SU-DHL-6 (cell line): ENCODE measurements at regions not wholly inside any gene's neighbourhood (a gene's known extent, or its start where the extent isn't known, plus 50 kb on each side); places are given as distances from the start of the nearest gene placed in this dataset.
"Not testable (repeated sequence)": the region's sequence is repeated elsewhere in the genome, so short reads cannot be mapped to it uniquely, and the experiment has no call there.

ENCODE experiments used
- H2AFZ ChIP-seq: fragments of 200-600 bp; sonication (generic); 2 replicates; pipeline ENCODE4 v1.6.1; 2014; ENCODE audit warnings: low read depth, mild to moderate bottlenecking, moderate library complexity, mixed read lengths, antibody characterized with exemption, low read length; ENCODE audit not compliant: severe bottlenecking
- H3F3A ChIP-seq: fragments of 200-600 bp; shearing (Covaris generic); 2 replicates; pipeline ENCODE4 v1.6.0; 2016; ENCODE audit warnings: antibody characterized with exemption, mild to moderate bottlenecking; ENCODE audit not compliant: insufficient read depth
- H3K27ac ChIP-seq: fragments of 200-600 bp; sonication (generic); 2 replicates; pipeline ENCODE4 v1.5.1; 2016; ENCODE audit warnings: low read depth, mild to moderate bottlenecking, low read length, moderate library complexity, mixed read lengths
- H3K27me3 ChIP-seq: fragments of 200-600 bp; sonication (generic), shearing (Covaris generic); 2 replicates; pipeline ENCODE4 v1.6.0; 2014; ENCODE audit warnings: mild to moderate bottlenecking, low read length
- H3K36me3 ChIP-seq: fragments of 200-600 bp; sonication (generic); 2 replicates; pipeline ENCODE4 v1.6.1; 2014; ENCODE audit warnings: mild to moderate bottlenecking, low read length, mixed read lengths
- H3K4me2 ChIP-seq: fragments of 300-600, 200-600 bp; shearing (Covaris generic), sonication (generic); 2 replicates; pipeline ENCODE4 v1.6.0; 2014; ENCODE audit warnings: low read length, low read depth, mild to moderate bottlenecking; ENCODE audit not compliant: poor library complexity, severe bottlenecking
- H3K4me3 ChIP-seq: fragments of 200-600 bp; sonication (generic); 2 replicates; pipeline ENCODE4 v1.5.1; 2014; ENCODE audit warnings: antibody characterized with exemption, low read length, mild to moderate bottlenecking, mixed read lengths; ENCODE audit not compliant: insufficient read depth, poor library complexity, severe bottlenecking
- H3K79me2 ChIP-seq: fragments of 200-600 bp; sonication (generic); 2 replicates; pipeline ENCODE4 v1.6.1; 2014; ENCODE audit warnings: mild to moderate bottlenecking, low read length, moderate library complexity; ENCODE audit not compliant: insufficient read depth
- H3K9ac ChIP-seq: fragments of 200-600 bp; sonication (generic); 2 replicates; pipeline ENCODE4 v1.7.0; 2014; ENCODE audit warnings: mild to moderate bottlenecking, low read length
- H3K9me2 ChIP-seq: fragments of 200-600 bp; sonication (generic); replicated peaks from 2 replicates; pipeline ENCODE4 v1.6.1; 2014; ENCODE audit warnings: low read length; ENCODE audit not compliant: insufficient read depth
- H3K9me3 ChIP-seq: fragments of 200-600 bp; sonication (generic); 2 replicates; pipeline ENCODE4 v1.6.1; 2014; ENCODE audit warnings: low read length, mixed read lengths; ENCODE audit not compliant: insufficient read depth
- H4K20me1 ChIP-seq: fragments of 200-600 bp; sonication (generic); 2 replicates; pipeline ENCODE4 v1.6.1; 2014; ENCODE audit warnings: low read depth, mild to moderate bottlenecking, antibody characterized with exemption, low read length, moderate library complexity, mixed read lengths
- CTCF ChIP-seq: fragments of 200-600 bp; sonication (generic); IDR thresholded peaks from one replicate; pipeline ENCODE4 v1.5.1; 2017; ENCODE audit warnings: antibody characterized with exemption, mild to moderate bottlenecking, low read length, moderate library complexity; ENCODE audit not compliant: insufficient read depth, poor library complexity, severe bottlenecking
- EZH2phosphoT487 ChIP-seq: fragments of 200-600 bp; sonication (generic), shearing (Covaris generic); conservative IDR thresholded peaks from 2 replicates; pipeline ENCODE4 v1.6.1; 2018; ENCODE audit warnings: mild to moderate bottlenecking, antibody characterized with exemption, low read length, moderate library complexity, mixed read lengths

- no peak overlapping the region for H3K4me3 ChIP-seq
- no peaks in the 10 kb centered on the region for H3K9me3 ChIP-seq
- H3K9ac ChIP-seq = no peak overlapping the region
- H3K79me2 ChIP-seq = no peaks in the 10 kb centered on the region
- no peak overlapping the region for H2AFZ ChIP-seq
- H3F3A ChIP-seq = no peaks in the 10 kb centered on the region
- no peaks in the 10 kb centered on the region for H4K20me1 ChIP-seq
- H3K9me2 ChIP-seq = no peaks in the 10 kb centered on the region
- no peaks in the 10 kb centered on the region for H3K36me3 ChIP-seq
- H3K4me2 ChIP-seq = no peak overlapping the region
- no peaks in the 10 kb centered on the region for H3K27me3 ChIP-seq
- no peak overlapping the region for H3K27ac ChIP-seq
- TF ChIP-seq EZH2phosphoT487 (no peak), CTCF (no peak)
Measured at GRCh38 chrX:125219852-125220251, 99.8 kb upstream of the TEX13C start.

GRCh38 chrX:125236955-125237354 lies 82.7 kb upstream of the TEX13C start:
- Histone ChIP-seq H3K36me3 (no peaks in the 10 kb centered on the region), H3K9ac (no peak overlapping the region), H3K27me3 (no peaks in the 10 kb centered on the region), H3K9me2 (no peaks in the 10 kb centered on the region), H3K4me2 (no peak overlapping the region), H4K20me1 (no peaks in the 10 kb centered on the region), H3F3A (no peaks in the 10 kb centered on the region), H3K4me3 (no peak overlapping the region), H3K9me3 (no peaks in the 10 kb centered on the region), H3K79me2 (no peaks in the 10 kb centered on the region), H2AFZ (no peak overlapping the region), H3K27ac (no peak overlapping the region)
- TF ChIP-seq CTCF (no peak), EZH2phosphoT487 (no peak)

GRCh38 chrX:125248931-125249330 lies 70.7 kb upstream of the TEX13C start:
- no peak overlapping the region for H3K27ac ChIP-seq

GRCh38 chrX:125255759-125256158 lies 63.9 kb upstream of the TEX13C start:
- H3K27me3 ChIP-seq, H3K9ac ChIP-seq, H3K36me3 ChIP-seq, H2AFZ ChIP-seq, H3K9me3 ChIP-seq, H3K9me2 ChIP-seq, H3K27ac ChIP-seq, H3F3A ChIP-seq, H3K79me2 ChIP-seq, H4K20me1 ChIP-seq, H3K4me2 ChIP-seq, H3K4me3 ChIP-seq: not testable (repeated sequence)

More at GRCh38 chrX:125248931-125249330, 70.7 kb upstream of the TEX13C start:
- TF ChIP-seq EZH2phosphoT487 (no peak), CTCF (no peak)
- Histone ChIP-seq H3K9me3 (no peaks in the 10 kb centered on the region), H2AFZ (no peak overlapping the region), H3K79me2 (no peaks in the 10 kb centered on the region), H3K9ac (no peak overlapping the region), H3K4me2 (no peak overlapping the region), H4K20me1 (no peaks in the 10 kb centered on the region), H3F3A (no peaks in the 10 kb centered on the region), H3K9me2 (no peaks in the 10 kb centered on the region), H3K27me3 (no peaks in the 10 kb centered on the region), H3K36me3 (no peaks in the 10 kb centered on the region), H3K4me3 (no peak overlapping the region)
